Epithelial cell of prostate (primary cell): ENCODE measurements at regions not wholly inside any gene's neighbourhood (a gene's known extent, or its start where the extent isn't known, plus 50 kb on each side); places are given as distances from the start of the nearest gene placed in this dataset.
A peak's percentile ranks its signal among the peaks of the same experiment; 100 is the strongest.

Experiments used
- DNase-seq: peaks from one replicate; pipeline ENCODE4 v3.0.0-alpha.2; 2011; ENCODE audit warnings: low read depth, low spot score
- H3K27ac ChIP-seq: fragments of 450-650 bp; 2 replicates; pipeline ENCODE4 v1.5.1; 2017; ENCODE audit warnings: mild to moderate bottlenecking

DNA sequence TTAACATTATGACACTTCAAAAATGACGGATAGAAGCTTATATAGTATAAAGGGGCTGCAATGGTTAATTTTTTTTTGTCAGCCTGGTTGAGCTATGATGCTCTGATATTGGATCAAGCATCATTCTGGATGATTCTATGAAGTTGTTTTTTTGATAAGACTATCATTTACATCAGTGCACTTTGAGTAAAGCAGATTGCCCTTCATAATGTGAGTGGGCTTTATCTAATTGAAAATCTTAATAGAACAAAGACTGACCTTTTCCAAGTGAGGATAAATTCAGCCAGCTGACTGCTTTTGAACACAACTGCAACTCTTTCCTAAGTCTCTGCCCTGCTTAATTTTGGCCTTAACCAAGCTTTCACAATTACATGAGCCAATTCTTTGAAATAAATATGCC lies 1476.2 kb downstream of the NCAM2 start:
- no peak overlapping the region for H3K27ac ChIP-seq
- no peak for DNase-seq

DNA sequence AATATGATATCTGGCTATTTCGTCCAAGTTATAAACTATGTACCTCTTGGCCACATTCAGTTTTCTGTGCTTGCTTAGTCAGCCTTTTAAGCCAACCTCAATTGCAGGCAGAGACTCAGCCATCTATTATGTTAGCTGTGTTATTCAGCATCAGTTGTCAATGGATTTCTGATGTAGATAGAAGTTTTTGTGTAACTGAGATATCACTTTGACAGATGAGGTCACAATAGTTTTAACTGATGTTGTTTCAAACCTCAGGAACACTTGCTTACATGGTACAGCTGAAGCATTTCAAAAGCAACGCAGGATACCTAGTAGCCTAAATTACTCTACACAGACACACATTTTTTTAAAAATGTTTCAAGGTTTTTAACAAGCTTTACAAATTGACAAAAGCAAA lies 1478.0 kb downstream of the NCAM2 start:
- H3K27ac ChIP-seq = no peak overlapping the region
- DNase-seq = no peak

DNA sequence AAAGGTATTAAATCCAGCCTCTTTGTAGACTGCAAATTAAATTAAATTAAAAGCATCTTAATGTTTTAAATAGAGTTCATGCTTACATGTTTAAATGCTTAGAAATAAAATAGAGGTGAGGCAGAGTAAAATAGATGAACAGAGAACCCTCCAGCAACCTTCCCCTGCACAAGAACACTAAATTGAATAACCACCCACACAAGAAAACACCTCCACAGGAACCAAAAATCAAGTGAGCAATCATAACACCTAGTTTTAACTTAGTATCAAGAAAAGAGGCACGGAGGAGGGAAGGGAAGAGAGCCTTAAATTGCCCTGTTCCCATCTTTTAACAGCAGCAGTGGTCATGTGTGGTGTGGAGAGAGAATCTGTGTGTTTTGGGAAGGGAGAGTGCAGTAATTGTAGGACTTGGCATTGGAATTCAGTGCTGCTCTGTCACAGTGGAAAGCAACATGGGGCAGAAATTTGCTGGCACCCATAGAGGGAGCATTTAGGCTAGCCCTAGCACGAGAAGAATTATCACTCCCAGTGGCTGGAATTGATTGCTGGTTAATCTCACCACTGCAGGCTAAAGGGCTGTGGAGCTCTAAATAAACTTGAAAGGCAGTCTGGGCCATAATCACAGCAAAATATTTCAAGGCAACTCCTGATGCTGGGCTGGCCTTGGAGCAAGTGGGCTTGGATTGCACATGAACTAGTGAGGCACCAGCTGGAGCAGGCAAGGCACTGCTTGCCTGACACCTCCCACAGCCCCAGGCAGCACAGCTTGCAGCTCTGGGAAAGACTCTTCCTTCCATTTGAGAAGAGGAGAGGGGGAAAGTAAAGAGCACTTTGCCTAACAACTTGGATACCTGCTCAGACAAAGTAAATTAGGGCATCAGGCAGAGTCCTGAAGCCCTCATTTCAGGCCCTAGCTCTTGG lies 1478.8 kb downstream of the NCAM2 start:
- DNase-seq = no peak
- no peak overlapping the region for H3K27ac ChIP-seq

DNA sequence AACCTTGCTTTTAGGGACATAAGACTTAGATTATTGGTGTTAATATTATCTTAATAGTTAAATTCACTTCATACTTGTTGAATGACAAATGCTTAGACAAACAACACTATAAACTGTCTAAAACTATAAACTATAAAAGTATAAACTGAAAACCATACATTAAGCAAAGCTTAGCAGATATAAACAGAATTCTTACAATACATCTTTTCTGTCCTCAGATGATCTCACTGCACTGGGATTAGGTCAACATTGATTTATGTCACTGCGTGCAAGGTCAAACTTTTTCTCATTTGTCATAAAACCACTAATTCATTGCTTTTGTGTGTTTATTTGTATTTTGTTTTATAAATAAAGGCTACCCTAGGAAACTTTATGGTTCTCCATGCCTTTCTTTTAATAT lies 1491.8 kb downstream of the NCAM2 start:
- DNase-seq = no peak
- no peak overlapping the region for H3K27ac ChIP-seq

DNA sequence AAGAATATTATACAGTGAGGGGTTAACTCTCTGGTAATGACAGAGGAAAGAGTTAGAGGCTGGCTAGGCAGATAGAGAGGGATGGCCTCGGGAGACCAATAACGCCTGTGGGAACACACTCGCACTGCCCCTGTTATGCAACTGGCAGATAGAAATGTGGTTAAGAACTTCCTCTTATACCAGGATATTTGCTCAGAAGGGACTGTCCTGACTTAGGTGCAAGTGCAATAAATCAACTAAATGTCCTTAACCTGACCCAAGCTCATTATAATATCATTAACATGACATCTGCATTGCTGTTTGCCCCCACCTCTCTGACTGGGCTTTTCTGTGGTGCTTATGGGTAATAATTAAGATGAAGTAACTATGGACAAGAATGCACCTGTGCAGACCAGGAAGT lies 1518.0 kb downstream of the NCAM2 start:
- H3K27ac ChIP-seq = no peak overlapping the region
- no peak for DNase-seq

DNA sequence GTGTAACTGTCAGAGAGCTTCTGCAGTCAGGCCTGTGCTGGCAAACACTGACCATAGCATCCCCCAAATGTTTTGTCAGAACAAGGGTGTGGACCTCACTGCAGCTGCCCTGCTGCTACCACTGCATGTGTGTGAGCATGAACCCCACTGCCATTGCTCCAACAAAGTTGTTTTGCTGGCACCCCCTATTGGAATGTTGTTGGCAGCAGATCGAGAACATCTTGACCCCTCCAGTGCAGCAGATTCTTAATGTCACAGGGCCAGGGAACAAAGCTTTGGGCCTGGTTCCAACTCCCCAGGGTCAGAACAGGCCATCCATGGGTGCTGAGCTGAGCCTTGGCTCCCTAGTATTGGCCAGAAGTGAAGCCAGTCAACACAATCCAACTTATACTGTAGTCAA lies 1537.4 kb downstream of the NCAM2 start:
- no peak overlapping the region for H3K27ac ChIP-seq
- DNase-seq = no peak

DNA sequence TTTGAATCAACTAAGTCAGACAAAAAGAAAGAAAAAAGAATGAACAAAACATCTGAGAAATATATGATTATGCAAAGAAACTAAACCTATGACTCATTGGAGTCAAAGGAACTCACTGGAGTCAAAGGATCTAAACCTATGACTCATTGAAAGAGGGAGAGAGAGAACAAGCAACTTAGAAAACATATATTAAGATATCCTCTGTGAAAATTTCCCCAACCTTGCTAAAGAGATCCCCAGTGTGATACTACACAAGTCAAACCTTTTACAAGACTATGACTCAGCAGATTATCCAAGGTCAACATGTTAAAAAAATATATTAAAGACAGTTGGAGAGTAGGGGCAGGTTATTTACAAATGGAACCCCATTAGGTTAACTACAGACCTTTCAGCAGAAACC lies 1538.3 kb downstream of the NCAM2 start:
- peak; percentile 5 for DNase-seq

DNA sequence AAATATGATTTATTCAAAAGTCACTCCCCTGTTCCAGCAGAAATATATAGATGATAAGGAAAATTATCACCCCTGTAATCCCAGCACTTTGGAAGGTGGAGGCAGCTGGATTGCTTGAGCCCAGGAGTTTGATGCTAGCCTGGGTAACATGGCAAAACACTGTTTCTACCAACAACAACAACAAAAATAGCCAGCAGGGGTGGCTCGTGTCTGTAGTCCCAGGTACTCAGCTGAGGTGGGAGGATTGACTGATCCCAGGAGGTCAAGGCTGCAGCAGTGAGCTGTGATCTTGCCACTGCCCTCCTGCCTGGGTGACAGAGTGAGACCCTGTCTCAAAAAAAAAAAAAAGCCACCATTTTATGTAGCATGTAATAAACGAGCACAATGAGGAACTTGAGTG lies 1546.5 kb downstream of the NCAM2 start:
- DNase-seq = no peak

More for the DNA sequence above, 1538.3 kb downstream of the NCAM2 start:
- H3K27ac ChIP-seq = no peak overlapping the region

DNA sequence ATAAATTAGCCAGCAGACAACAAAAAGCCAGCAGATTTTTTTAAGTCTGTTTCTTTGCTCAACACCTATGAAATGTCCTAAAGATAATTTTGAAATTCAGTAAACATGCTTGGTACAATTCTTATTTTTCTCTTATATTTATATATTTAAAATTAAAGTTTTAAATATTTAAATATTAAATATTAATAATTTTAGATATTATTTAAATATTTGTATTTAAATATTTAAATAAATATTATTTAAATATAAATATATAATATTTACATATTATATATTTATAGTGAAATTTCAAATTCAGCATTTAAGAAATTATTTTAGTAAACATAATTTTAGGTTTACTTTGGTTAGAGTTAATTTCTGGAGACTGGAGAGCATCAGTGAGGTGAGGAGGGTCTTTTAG lies 1554.2 kb downstream of the NCAM2 start:
- H3K27ac ChIP-seq = no peak overlapping the region
- DNase-seq = no peak

More for the DNA sequence above, 1546.5 kb downstream of the NCAM2 start:
- no peak overlapping the region for H3K27ac ChIP-seq

DNA sequence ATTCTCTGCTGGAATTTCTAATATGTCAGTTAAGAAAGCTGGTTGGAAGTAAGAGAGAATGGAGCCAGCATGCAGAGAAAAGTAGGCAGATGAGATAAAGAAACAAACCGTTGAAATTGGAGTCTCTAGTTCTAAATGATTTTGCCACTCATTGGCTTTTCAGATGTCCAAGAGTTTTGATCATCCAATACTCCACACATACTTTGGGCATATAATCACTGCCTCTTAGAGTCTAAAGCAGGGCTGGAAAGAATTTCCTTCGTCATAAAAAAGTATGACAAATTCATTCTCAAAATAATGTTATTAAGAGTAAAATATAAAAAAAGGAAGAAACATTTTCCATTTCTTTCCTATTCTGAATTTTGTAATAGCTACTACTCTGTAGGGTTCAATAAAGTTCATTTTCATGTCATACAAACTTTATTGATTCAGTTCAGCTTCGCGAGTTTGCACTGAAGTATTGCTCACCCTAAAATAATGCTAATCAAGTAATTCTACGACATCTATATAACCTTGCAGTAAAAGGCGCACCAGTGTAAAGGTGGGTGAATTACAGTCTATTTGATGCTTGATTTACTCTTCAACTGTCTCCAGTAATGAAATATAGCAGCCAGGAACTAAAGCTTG lies 1556.6 kb downstream of the NCAM2 start:
- no peak overlapping the region for H3K27ac ChIP-seq
- no peak for DNase-seq

DNA sequence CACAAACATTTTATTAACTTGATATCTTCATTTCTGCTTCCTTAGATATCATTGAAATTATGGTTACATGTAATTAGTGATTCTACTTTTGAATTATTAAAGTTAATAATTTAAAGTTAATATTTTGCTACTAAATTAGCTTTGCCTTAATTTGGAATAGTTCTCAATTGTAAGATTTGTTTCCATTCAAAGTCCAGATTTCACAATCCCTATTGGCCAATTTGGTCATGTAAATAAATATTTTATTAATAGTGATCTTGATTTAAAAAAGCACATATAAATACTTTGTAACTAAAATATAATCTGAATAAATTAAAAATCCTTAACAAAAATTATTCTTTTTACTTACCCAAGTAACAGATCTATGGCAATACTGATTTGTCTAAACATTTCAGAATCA lies 1558.6 kb downstream of the NCAM2 start:
- H3K27ac ChIP-seq = no peak overlapping the region
- no peak for DNase-seq

DNA sequence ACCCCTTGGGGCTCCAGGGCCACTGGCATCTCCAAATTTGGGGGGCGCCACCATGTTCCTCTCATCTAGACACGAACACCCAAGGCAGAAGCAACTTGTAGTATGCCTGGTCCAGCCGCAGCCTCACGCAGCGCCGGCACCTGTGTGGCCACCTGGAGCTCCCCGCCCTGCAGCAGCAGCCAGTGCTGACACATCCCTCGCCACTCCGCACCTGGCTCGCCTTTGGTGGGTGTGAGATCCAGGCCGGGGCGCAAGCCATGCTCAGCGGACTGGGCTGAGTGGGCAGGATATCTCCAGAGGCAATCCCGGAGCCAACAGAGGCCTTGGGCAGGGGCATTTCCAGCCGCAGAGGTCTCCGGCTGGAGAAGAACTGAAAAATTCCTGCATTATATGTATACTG lies 1563.7 kb downstream of the NCAM2 start:
- no peak overlapping the region for H3K27ac ChIP-seq
- DNase-seq = no peak

DNA sequence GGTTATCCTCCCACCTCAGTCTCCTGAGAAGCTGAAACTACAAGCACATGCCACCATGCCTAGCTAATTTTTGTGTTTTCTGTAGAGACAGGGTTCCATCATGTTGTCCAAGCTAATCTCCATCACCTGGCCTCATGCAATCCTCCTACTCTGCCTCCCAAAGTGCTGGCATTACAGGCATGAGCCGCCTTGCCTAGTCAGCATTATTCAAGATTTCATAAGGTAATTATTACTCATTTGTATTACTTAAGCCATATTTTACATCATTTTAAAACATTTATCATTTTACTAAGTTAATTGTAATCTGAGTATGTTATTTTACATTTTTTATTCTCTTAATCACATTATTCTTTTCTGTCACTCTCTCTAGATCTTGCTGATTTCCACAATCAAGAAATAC lies 1575.6 kb downstream of the NCAM2 start:
- DNase-seq = no peak
- H3K27ac ChIP-seq = no peak overlapping the region

DNA sequence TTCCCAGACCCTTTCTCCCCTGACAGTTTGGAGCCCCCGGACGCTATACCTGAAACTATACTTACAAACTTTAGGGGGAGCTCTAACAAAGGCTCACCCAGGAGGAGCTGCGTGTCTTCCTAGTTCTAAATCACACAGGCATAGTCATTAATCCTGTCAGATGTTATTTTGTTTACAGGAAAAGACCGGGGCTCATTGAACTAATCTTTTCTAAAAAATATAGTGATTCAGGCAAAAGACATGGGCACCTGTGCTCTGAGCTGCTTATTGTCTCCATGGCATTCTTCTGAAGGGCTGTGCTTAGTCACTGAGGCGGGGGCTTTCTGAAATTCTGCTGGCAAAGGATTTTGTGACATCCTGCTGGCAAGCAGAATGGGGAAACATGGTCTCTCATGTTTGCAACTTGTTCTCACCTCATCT lies 1577.0 kb downstream of the NCAM2 start:
- H3K27ac ChIP-seq = no peak overlapping the region

DNA sequence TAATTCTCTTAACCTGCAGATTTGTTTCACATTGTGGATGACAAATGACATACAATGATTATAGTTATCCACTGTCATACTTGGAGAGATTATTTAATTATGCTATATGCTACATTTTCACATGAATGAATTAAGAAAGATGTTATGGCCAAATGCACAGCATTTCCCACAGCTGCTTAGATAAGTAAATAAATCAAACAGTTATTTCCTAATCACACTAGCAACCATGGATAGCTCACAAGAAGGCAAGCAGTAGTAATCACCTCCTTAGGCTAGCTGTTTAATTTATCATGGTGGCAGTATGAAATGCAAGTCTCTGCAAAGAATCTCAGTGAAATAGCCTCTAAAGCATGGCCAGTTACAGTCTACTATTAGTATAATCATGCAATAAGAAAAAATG lies 1581.5 kb downstream of the NCAM2 start:
- DNase-seq = no peak
- no peak overlapping the region for H3K27ac ChIP-seq

More for the DNA sequence above, 1577.0 kb downstream of the NCAM2 start:
- DNase-seq = no peak

DNA sequence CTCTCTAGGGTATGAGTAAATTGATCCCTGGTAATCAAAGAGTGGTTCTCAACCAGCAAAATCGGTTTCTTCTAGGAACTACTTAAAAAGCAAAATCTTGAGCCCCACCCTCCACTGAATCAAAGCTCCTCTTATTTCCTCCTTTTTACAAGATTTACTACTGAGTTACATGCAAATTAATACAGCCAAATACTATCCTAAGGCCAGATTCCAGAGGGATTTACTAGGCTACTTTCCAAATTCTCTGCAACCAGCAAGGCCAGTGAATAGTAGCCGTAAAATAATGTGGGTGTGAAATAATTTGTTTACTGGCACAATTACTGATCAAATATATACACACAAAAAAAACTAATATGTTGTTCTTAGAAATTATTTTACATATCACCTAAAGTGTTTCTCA lies 1583.8 kb downstream of the NCAM2 start:
- H3K27ac ChIP-seq = no peak overlapping the region
- no peak for DNase-seq

DNA sequence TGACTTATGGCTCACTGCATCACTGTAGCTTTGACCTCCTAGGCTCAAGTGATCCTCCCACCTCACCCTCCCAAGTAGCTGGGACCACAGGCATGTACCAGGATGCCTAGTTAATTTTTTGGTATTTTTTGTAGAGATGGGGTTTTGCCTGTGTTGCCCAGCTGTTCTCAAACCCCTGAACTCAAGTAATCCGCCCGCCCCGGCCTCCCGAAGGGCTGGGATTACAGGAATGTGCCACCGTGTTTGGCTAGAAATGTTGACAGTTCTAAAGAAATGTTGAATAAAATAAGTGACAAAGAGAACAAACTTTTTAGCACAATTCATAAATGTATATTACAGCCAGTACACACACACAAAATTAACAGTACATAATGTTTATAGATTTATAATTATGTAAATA lies 1586.1 kb downstream of the NCAM2 start:
- no peak for DNase-seq
- no peak overlapping the region for H3K27ac ChIP-seq

DNA sequence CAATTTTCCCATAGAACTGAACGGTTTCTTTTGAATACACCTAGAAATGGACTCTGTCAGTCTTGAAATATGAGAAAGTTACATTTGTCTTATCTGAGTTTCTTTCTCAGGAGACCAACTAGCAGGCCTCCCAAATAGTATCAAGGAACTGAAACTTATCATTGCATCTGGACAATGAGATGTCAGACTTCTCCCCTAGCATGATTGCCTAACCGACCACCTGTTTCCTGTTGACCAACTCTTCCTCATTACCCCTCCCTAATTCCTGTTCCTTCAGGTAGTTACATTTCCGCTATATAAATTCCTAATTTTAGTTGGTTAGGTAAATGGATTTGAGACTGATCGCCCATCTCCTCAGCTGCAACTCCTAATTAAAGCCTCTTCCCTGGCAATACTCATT lies 1587.3 kb downstream of the NCAM2 start:
- H3K27ac ChIP-seq = no peak overlapping the region
- DNase-seq = no peak

DNA sequence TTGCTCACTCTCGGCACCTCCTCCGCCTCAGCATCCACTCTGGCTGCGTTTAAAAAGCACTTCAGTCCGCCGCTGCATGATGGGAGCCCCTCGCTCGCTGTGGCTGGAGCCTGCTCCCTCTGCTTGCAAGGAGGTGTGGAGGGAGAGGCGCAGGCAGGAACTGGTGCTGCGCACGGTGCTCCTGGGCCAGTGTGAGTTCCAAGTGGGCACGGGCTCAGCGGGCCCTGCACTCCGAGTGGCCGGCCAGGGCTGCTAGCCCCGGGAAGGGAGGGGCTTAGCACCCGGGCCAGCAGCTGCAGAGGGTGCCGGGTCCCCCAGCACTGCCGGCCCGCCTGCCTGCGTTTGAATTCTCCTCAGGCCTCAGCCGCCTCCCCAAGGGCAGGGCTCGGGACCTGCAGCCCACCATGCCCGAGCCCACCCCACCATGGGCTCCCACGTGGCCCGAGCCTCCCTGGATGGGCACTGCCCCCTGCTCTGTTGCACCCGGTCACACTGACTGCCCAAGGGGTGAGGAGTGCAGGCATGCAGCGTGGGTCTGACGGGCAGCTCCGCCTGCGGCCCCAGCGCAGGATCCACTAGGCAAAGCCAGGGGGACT lies 1599.5 kb downstream of the NCAM2 start:
- DNase-seq = no peak
- no peak overlapping the region for H3K27ac ChIP-seq

DNA sequence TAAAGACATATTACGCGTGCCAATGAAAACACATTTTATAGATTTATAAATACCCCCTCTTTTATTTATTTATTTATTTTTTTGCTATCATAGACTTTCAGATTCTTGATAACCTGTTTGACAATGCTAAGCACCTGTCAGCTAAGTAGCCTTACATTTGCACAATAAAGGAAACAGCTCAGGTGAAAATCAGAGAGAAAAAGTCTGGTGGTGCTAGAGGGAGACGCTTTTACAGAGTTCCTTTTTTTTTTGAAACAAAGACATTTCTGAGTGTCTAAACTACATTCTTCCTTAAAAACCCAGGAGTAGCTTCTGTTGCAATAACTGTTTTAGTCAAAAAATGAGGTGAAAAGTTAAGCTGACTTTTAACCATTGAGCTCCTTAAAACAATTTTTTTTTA lies 1611.6 kb downstream of the NCAM2 start:
- H3K27ac ChIP-seq = no peak overlapping the region
- DNase-seq = no peak

DNA sequence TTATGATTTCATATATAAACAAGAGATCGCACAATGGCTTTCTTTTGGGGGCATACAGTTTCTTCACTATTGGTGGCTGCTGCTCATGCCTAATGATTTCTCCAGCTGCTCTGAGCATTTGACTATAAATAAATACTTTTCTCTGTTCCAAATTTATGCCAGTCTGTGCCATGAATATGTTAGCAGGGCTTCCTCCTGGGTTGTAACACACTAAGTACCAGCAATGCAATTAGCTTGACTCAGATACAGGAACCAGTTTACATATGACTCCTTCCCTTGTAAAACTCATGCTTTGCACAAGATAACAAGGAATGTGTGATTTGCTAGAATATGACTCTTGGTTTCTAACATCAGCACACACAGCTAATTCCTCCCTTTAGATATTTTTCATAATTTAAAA lies 1629.7 kb downstream of the NCAM2 start:
- no peak for DNase-seq
- H3K27ac ChIP-seq = no peak overlapping the region
